Karpas-422 (cell line): ENCODE measurements at regions not wholly inside any gene's neighbourhood (a gene's known extent, or its start where the extent isn't known, plus 50 kb on each side); places are given as distances from the start of the nearest gene placed in this dataset.
"Not testable (repeated sequence)": the region's sequence is repeated elsewhere in the genome, so short reads cannot be mapped to it uniquely, and the experiment has no call there.

Experiments
- DNase-seq: peaks from one replicate; pipeline ENCODE4 v3.0.0-alpha.2; 2015
- H2AFZ ChIP-seq: fragments of 200-600 bp; sonication (generic); 2 replicates; pipeline ENCODE4 v1.6.1; 2014; ENCODE audit warnings: antibody characterized with exemption, low read length, mixed read lengths
- H3K27ac ChIP-seq: fragments of 200-600 bp; sonication (generic); 2 replicates; pipeline ENCODE4 v1.5.1; 2014; ENCODE audit warnings: mild to moderate bottlenecking, low read length, moderate library complexity
- H3K27me3 ChIP-seq: fragments of 200-600 bp; sonication (generic); 2 replicates; pipeline ENCODE4 v1.6.1; 2014; ENCODE audit warnings: low read length, mixed read lengths
- H3K36me3 ChIP-seq: fragments of 200-600 bp; sonication (generic); 2 replicates; pipeline ENCODE4 v1.6.1; 2014; ENCODE audit warnings: low read length, mixed read lengths; ENCODE audit not compliant: insufficient read depth
- H3K4me1 ChIP-seq: fragments of 200-600 bp; sonication (generic); 2 replicates; pipeline ENCODE4 v1.6.1; 2014; ENCODE audit warnings: mild to moderate bottlenecking, low read length, mixed read lengths
- H3K4me2 ChIP-seq: fragments of 200-600 bp; sonication (generic); 2 replicates; pipeline ENCODE4 v1.6.1; 2014; ENCODE audit warnings: low read length, low read depth, mild to moderate bottlenecking; ENCODE audit not compliant: poor library complexity, severe bottlenecking
- H3K4me3 ChIP-seq: fragments of 200-600 bp; sonication (generic); 2 replicates; pipeline ENCODE4 v1.5.1; 2014; ENCODE audit warnings: mild to moderate bottlenecking, antibody characterized with exemption, low read length, mixed read lengths
- H3K79me2 ChIP-seq: fragments of 200-600 bp; sonication (generic); 2 replicates; pipeline ENCODE4 v1.6.1; 2014; ENCODE audit warnings: mild to moderate bottlenecking, low read length, mixed read lengths
- H3K9ac ChIP-seq: fragments of 200-600 bp; sonication (generic); 2 replicates; pipeline ENCODE4 v1.6.0; 2014; ENCODE audit warnings: low read length
- H3K9me2 ChIP-seq: fragments of 200-600 bp; sonication (generic), shearing (Covaris generic); replicated peaks from 2 replicates; pipeline ENCODE4 v1.6.0; 2014; ENCODE audit warnings: mild to moderate bottlenecking, low read length, moderate library complexity; ENCODE audit not compliant: insufficient read depth
- H3K9me3 ChIP-seq: fragments of 300-700, 200-600 bp; sonication (generic); 2 replicates; pipeline ENCODE4 v1.6.1; 2014; ENCODE audit warnings: low read length, mixed read lengths
- H4K20me1 ChIP-seq: fragments of 200-600 bp; sonication (generic); 2 replicates; pipeline ENCODE4 v1.6.1; 2014; ENCODE audit warnings: mild to moderate bottlenecking, antibody characterized with exemption, low read length, low read depth; ENCODE audit not compliant: insufficient read depth

DNA sequence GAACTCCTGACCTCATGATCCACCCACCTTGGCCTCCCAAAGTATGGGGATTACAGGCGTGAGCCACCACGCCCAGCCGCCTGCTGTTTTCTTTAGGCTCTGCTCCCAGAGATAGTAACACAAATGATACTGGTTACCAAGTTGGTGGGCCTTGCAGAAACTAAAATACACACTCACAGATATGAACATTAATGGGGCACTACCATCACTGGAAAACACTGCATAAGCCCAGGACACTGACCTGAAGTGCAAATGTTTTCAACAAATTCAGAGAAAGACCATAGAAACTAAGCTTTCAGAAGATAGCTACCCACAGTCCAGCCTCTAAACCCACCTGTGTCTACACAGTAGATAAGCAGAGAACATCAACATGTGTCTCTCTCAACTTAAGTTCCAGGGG is 180.5 kb downstream of the FCRL5 start:
- Histone ChIP-seq H3K27ac (no peak overlapping the region), H4K20me1 (no peaks in the 10 kb centered on the region), H3K27me3 (no peaks in the 10 kb centered on the region), H3K9ac (no peak overlapping the region), H3K9me3 (no peaks in the 10 kb centered on the region), H3K79me2 (no peaks in the 10 kb centered on the region), H3K36me3 (no peaks in the 10 kb centered on the region), H3K4me3 (no peak overlapping the region), H2AFZ (no peak overlapping the region), H3K4me2 (no peak overlapping the region), H3K9me2 (no peaks in the 10 kb centered on the region), H3K4me1 (no peaks in the 10 kb centered on the region)
- DNase-seq: no peak

DNA sequence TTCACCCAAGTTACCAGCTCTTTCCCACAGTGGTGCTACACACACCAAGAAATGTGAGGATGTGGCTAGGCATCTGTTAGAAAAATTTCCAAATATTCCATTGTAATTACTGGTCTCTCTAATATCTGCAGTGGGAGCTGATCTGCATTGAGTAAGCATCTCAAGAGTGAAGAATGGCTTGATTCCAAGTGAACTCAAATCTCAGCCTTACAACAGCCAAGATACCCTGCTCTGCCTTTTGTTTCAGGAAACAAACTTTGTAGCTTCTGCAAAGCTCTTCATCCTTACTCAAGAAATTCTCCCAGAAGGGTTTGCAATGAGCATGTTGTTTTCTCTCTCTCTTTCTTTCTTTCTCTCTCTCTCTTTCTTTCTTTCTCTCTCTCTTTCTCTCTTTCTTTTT is 181.1 kb downstream of the FCRL5 start:
- Histone ChIP-seq H4K20me1 (no peaks in the 10 kb centered on the region), H3K9me3 (no peaks in the 10 kb centered on the region), H3K27me3 (no peaks in the 10 kb centered on the region), H3K4me3 (no peak overlapping the region), H3K4me2 (no peak overlapping the region), H3K79me2 (no peaks in the 10 kb centered on the region), H3K9ac (no peak overlapping the region), H3K36me3 (no peaks in the 10 kb centered on the region), H3K27ac (no peak overlapping the region), H3K9me2 (no peaks in the 10 kb centered on the region), H2AFZ (no peak overlapping the region), H3K4me1 (no peaks in the 10 kb centered on the region)
- no peak for DNase-seq

DNA sequence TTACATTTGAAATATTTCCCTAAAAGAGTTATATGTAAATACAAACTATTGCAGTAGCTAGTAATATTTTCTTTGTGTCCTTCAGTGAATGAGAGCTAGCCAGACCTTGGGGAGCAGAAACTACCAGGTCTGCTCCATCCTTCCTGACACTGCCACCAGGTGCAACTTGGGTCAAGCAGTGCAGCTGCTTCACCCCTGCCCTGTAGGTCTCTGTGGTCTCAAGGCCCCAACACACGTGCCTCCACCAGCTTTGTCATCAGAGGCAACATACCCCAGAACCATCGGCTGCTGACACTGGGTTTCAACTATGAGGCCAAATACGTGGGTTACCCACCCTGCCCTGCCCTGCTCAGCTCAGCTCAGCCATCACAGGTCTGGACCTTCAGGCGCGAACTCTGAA is 181.6 kb downstream of the FCRL5 start:
- Histone ChIP-seq H3K27ac (no peak overlapping the region), H3K4me1 (no peaks in the 10 kb centered on the region), H2AFZ (no peak overlapping the region), H3K9me2 (no peaks in the 10 kb centered on the region), H3K27me3 (no peaks in the 10 kb centered on the region), H3K9me3 (no peaks in the 10 kb centered on the region), H3K4me2 (no peak overlapping the region), H3K79me2 (no peaks in the 10 kb centered on the region), H3K36me3 (no peaks in the 10 kb centered on the region), H3K4me3 (no peak overlapping the region), H3K9ac (no peak overlapping the region), H4K20me1 (no peaks in the 10 kb centered on the region)
- no peak for DNase-seq

DNA sequence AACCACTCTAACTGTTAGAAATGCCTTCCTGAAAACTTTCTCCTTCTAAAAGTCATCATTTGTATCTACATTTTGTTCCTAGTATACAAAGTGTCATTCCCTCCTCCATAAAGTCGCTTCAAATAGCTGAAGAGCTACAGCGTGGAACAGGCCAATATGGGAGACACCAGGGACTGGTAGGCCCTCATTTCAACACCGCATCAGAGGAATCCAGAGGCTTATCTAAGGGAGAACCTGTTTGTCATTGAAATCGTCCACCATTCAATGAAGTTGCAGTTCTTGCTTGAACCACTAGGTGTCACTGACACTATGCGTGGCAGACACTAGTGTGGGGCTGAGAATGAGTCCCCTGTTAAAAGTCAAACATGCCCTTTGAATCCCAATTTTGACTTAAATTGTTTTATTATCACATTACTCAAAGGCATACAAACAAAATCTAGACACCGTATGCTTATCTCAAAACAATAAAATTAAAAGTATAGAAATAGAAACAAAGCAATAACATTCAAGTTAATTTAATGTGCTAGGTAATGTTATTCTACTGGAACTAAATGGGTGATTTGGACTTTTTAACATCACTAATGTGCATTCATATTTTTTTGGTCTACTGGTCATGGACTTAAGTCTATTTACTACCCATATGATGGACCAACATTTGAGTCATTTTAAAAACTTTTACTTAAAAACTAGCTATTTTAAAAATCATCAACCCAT is 182.3 kb downstream of the FCRL5 start:
- H4K20me1 ChIP-seq: no peaks in the 10 kb centered on the region
- no peak overlapping the region for H3K4me3 ChIP-seq
- no peaks in the 10 kb centered on the region for H3K9me2 ChIP-seq
- H3K27me3 ChIP-seq: no peaks in the 10 kb centered on the region
- no peaks in the 10 kb centered on the region for H3K9me3 ChIP-seq
- no peak overlapping the region for H3K9ac ChIP-seq
- H3K36me3 ChIP-seq: no peaks in the 10 kb centered on the region
- no peak overlapping the region for H3K4me2 ChIP-seq
- H3K27ac ChIP-seq: no peak overlapping the region
- H3K79me2 ChIP-seq: no peaks in the 10 kb centered on the region
- no peak overlapping the region for H2AFZ ChIP-seq
- DNase-seq: peak; percentile 83
- no peaks in the 10 kb centered on the region for H3K4me1 ChIP-seq

DNA sequence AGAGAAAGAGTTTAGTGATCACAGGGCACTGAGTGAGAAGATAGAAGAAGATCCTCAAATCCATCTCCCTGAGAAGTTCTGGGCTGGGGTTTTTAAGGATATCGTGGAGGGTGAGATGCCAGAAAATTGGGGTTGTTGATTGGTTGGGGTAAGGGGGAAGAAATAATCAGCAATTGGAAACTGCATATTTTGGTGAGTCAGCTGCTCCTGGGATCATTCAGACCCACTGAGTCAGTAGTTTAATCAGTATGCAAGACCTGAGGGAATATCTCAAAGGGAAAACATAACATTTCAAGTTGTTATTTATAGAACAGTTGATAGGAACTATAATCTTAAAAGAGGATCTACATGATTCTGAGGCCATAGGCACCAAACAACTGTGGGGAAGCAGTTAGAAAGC is 183.4 kb downstream of the FCRL5 start:
- H4K20me1 ChIP-seq, H3K27me3 ChIP-seq, DNase-seq, H3K9me3 ChIP-seq, H3K36me3 ChIP-seq, H3K9ac ChIP-seq, H3K79me2 ChIP-seq, H3K27ac ChIP-seq, H3K4me3 ChIP-seq, H3K4me1 ChIP-seq, H2AFZ ChIP-seq, H3K4me2 ChIP-seq, H3K9me2 ChIP-seq: not testable (repeated sequence)

DNA sequence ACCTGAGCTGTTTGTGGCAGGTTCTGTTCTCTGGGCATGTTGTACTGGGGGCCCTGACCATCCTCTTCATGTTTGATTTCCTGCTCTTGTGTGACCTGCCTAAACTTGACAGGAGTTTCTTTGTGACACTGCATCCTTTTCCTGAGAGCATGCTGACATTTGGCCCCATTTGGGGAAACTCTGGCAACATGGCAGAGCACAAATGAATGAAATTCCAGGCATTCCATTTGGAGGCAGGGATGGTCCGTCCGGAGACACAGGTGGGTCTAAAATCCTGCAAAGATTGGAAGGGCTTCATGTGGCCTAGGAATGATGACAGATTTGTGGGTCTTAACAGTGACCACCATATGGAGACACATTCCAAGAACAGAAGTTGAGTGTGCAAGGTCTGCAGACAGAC is 184.0 kb downstream of the FCRL5 start:
- no peak overlapping the region for H3K4me3 ChIP-seq
- no peak for DNase-seq
- H3K36me3 ChIP-seq: no peaks in the 10 kb centered on the region
- no peak overlapping the region for H2AFZ ChIP-seq
- no peaks in the 10 kb centered on the region for H3K27me3 ChIP-seq
- no peak overlapping the region for H3K27ac ChIP-seq
- no peaks in the 10 kb centered on the region for H3K4me1 ChIP-seq
- H3K79me2 ChIP-seq: no peaks in the 10 kb centered on the region
- no peaks in the 10 kb centered on the region for H3K9me2 ChIP-seq
- H4K20me1 ChIP-seq: no peaks in the 10 kb centered on the region
- H3K9ac ChIP-seq: no peak overlapping the region
- no peaks in the 10 kb centered on the region for H3K9me3 ChIP-seq
- no peak overlapping the region for H3K4me2 ChIP-seq

DNA sequence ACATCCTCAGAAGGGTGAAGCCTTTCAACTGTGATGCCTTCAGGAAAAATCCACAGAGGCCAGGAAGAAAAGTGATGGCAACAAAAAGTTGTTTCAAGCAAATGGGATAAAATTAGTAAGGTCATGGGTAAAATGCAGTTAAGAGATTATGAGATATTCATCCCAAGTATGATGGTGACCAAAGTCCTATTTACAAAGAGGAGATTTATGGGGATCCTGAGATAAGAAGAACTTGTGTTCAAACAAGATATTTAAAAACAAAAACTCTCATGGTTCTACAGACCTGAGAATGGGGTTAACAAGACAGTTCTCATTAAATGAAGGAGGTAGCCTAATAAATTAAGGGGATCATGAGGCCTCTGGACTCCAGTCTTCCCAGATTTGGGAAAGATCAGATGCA is 184.4 kb downstream of the FCRL5 start:
- H3K9me2 ChIP-seq: no peaks in the 10 kb centered on the region
- H3K4me3 ChIP-seq: no peak overlapping the region
- H2AFZ ChIP-seq: no peak overlapping the region
- H3K4me2 ChIP-seq: no peak overlapping the region
- no peak for DNase-seq
- no peak overlapping the region for H3K27ac ChIP-seq
- no peaks in the 10 kb centered on the region for H3K4me1 ChIP-seq
- no peaks in the 10 kb centered on the region for H3K36me3 ChIP-seq
- no peaks in the 10 kb centered on the region for H3K9me3 ChIP-seq
- no peaks in the 10 kb centered on the region for H4K20me1 ChIP-seq
- no peaks in the 10 kb centered on the region for H3K27me3 ChIP-seq
- no peak overlapping the region for H3K9ac ChIP-seq
- H3K79me2 ChIP-seq: no peaks in the 10 kb centered on the region

DNA sequence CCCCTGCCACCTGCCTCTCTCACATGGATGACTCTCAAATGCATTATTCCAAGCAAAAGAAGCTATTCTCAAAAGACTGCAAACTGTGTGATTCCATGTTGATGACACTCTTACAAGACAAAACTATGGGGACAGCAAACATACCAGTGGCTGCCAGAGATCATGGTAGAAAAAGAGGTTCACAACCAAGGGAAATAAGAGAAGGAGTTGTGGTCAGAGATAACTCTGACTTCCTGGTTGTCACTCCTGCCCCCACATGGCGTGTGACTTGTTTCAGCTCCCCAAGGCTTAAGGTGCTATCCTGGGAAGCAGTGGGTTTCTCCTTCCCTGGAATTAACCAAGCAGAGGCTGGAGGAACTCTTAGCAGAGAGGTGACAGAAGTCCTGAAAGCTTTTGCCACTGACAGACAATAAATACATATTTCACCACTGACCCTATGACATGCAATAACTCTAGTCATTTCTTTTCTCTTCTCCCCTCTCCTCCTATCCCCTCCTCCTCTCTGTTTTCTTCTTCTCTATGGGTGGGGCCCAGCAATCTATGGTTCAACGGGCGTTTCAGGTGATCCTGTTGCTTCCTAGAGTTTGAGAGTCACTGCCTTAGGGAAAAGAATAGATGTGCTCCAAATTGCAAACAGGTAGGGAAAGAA is 185.1 kb downstream of the FCRL5 start:
- no peaks in the 10 kb centered on the region for H3K79me2 ChIP-seq
- no peaks in the 10 kb centered on the region for H3K9me2 ChIP-seq
- H3K27ac ChIP-seq: no peak overlapping the region
- no peaks in the 10 kb centered on the region for H3K27me3 ChIP-seq
- DNase-seq: no peak
- H3K4me1 ChIP-seq: no peaks in the 10 kb centered on the region
- H3K4me2 ChIP-seq: no peak overlapping the region
- no peak overlapping the region for H3K4me3 ChIP-seq
- H3K9me3 ChIP-seq: no peaks in the 10 kb centered on the region
- no peaks in the 10 kb centered on the region for H3K36me3 ChIP-seq
- no peak overlapping the region for H3K9ac ChIP-seq
- no peaks in the 10 kb centered on the region for H4K20me1 ChIP-seq
- H2AFZ ChIP-seq: no peak overlapping the region
